Prostate gland (tissue), 2 donors: ENCODE measurements at regions not wholly inside any gene's neighbourhood (a gene's known extent, or its start where the extent isn't known, plus 50 kb on each side); places are given as distances from the start of the nearest gene placed in this dataset.

Experiments used
- DNase-seq: peaks from one replicate; pipeline ENCODE4 v3.0.0-alpha.2; 2019; ENCODE audit warnings: low spot score
- H3K27ac ChIP-seq, 2 donors: fragments of 200-600 bp; sonication (generic); 2 replicates each; pipeline ENCODE4 v1.5.1; 2017 to 2019
- H3K27me3 ChIP-seq: fragments of 200-600 bp; sonication (generic); replicated peaks from 2 replicates; pipeline ENCODE4 v1.5.1; 2019; ENCODE audit not compliant: insufficient read depth
- H3K36me3 ChIP-seq, 2 donors: fragments of 200-600 bp; sonication (generic); 1 replicate in 1 of 2; 2 replicates in 1 of 2; pipeline versions ENCODE4 v1.5.1 to v1.8.1; 2017 to 2019
- H3K4me1 ChIP-seq: fragments of 200-600 bp; sonication (generic); replicated peaks from 2 replicates; pipeline ENCODE4 v1.5.1; 2019
- H3K4me3 ChIP-seq, 2 donors: fragments of 200-600 bp; sonication (generic); 2 replicates each; pipeline ENCODE4 v1.5.1; 2017 to 2019
- H3K9me3 ChIP-seq: fragments of 200-600 bp; sonication (generic); 2 replicates; pipeline ENCODE4 v1.5.1; 2017
- POLR2A ChIP-seq: fragments of 450-650 bp; IDR thresholded peaks from one replicate; pipeline ENCODE4 v1.6.1; 2016; ENCODE audit warnings: antibody characterized with exemption, mild to moderate bottlenecking
- POLR2AphosphoS5 ChIP-seq: sonication (generic); formaldehyde crosslinking; IDR thresholded peaks from one replicate; pipeline ENCODE4 v1.6.1; 2017; ENCODE audit warnings: antibody characterized with exemption
- WGBS: methylation state at CpG from one replicate; pipeline ENCODE4 v1.1.5; 2018; 5-methylcytosine and 5-hydroxymethylcytosine counted together
- intact Hi-C: fragments of 100-400 bp; cut with DNase I; formaldehyde crosslinking; loops from one replicate; pipeline ENCODE4 v1.14.2; 2022
- TF ChIP-seq, protein P1 (sequence below), 4 experiments: fragments of 200-600 bp in 2 of 4; fragments of 450-650 bp in 2 of 4; sonication (generic) in 2 of 4; IDR thresholded peaks; 1 replicate in 3 of 4; 2 replicates in 1 of 4; pipeline ENCODE4 v1.5.1; 2016 to 2019; ENCODE audit warnings: antibody characterized with exemption in 4 of 4, mild to moderate bottlenecking in 2 of 4, moderate library complexity in 2 of 4

DNA sequence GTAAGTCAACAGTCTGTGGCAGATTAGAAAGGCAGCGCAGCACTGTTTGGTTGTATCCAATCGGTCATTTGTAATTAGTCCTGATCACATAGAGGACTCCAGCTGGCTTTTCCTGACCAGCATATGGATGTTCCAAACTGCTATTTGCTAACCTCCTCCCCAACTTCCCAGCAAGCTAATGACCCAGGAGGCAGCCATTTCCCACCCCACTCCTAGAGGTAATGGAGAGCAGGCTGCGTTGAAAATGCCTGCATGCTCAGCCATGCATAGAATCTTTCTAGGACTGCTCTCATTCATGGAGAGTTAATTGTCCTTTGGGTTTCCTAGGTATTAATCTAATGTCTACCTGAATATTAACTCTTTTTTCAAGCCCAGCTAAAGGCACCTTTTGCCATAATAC is 850.6 kb upstream of the WWC1 start:
- Histone ChIP-seq H3K27me3 (no peaks in the 10 kb centered on the region), H3K4me1 (no peaks in the 10 kb centered on the region), H3K9me3 (no peaks in the 10 kb centered on the region), H3K36me3 (no peaks in the 10 kb centered on the region), H3K4me3 (no peak overlapping the region), H3K27ac (no peak overlapping the region)
- intact Hi-C loops: no loop called here
- no peak for DNase-seq
- WGBS: 57% methylated on average over 3 of the region's 3 CpGs
- TF ChIP-seq, protein P1, sequence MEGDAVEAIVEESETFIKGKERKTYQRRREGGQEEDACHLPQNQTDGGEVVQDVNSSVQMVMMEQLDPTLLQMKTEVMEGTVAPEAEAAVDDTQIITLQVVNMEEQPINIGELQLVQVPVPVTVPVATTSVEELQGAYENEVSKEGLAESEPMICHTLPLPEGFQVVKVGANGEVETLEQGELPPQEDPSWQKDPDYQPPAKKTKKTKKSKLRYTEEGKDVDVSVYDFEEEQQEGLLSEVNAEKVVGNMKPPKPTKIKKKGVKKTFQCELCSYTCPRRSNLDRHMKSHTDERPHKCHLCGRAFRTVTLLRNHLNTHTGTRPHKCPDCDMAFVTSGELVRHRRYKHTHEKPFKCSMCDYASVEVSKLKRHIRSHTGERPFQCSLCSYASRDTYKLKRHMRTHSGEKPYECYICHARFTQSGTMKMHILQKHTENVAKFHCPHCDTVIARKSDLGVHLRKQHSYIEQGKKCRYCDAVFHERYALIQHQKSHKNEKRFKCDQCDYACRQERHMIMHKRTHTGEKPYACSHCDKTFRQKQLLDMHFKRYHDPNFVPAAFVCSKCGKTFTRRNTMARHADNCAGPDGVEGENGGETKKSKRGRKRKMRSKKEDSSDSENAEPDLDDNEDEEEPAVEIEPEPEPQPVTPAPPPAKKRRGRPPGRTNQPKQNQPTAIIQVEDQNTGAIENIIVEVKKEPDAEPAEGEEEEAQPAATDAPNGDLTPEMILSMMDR (IDR thresholded peaks at IDR 0.05): no peak
- TF ChIP-seq POLR2A (no peak), POLR2AphosphoS5 (no peak)

DNA sequence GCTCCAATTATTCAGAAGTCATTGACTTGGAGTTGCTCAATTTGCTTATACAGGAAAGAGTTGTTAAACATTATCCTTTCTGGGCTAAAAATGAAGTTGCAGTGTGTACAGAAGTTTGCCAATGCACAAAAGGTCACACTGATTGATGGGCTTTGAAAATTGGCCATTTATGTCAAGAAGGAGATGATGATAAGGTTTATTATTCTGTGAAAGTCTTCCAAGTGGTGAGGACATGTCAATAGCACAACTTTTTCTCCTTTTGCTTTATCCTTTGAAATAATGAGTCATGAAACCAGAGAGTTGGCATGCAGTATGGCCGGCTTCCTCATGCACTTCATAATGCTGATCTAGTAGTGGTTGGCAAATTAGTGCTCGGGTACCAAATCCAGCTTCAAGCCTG is 848.5 kb upstream of the WWC1 start:
- 46% methylated on average over 2 of the region's 2 CpGs for WGBS
- TF ChIP-seq POLR2AphosphoS5: no peak
- TF ChIP-seq POLR2A: no peak
- TF ChIP-seq, protein P1 (IDR thresholded peaks at IDR 0.05): no peak
- no peak overlapping the region for H3K4me3 ChIP-seq
- H3K36me3 ChIP-seq: no peaks in the 10 kb centered on the region
- H3K27ac ChIP-seq: no peak overlapping the region
- intact Hi-C loops: no loop called here
- no peaks in the 10 kb centered on the region for H3K4me1 ChIP-seq
- DNase-seq: no peak
- no peaks in the 10 kb centered on the region for H3K9me3 ChIP-seq
- H3K27me3 ChIP-seq: no peaks in the 10 kb centered on the region

DNA sequence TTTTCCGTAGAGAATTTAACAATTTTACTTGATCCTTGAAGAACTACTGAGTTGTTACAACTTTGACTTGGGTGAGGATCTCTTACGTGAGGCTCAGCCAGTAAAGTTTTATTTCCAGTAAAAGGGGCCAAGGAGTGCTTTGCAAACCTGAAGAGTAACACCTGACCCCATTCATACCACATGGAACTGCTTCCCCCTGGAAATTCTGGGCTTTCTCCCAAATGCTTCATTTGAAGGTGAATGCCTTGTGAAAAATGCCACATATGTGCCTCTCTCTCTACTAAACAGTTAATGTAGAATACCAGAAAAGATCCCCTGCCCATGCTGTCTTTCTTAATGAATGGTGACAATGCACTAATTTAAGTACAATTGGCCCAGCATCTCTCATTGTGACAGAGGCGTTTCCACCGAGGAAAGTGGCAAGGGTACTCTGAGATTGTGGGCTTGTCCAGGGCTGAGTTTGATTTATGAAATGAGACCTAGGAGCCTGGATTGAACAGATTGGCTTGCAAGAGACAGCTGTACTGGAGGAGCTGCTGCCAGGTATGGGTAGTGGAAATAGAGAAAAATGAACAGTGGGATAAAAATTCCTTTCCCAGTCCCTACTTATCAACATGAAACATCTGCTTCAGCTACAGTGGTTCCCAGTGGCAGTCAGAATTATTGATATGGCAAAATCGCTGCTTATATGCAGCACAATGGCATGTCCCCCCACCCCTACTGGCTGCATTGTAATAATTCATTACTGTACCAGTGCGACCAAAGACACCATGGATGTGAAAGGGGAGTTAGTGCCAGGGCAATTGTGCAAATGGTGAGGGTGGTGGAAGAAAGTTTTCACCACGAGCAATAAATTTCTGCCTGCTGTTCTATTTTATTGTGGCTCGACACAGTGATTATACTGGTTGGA is 843.7 kb upstream of the WWC1 start:
- WGBS: 22% methylated on average over 8 of the region's 8 CpGs

DNA sequence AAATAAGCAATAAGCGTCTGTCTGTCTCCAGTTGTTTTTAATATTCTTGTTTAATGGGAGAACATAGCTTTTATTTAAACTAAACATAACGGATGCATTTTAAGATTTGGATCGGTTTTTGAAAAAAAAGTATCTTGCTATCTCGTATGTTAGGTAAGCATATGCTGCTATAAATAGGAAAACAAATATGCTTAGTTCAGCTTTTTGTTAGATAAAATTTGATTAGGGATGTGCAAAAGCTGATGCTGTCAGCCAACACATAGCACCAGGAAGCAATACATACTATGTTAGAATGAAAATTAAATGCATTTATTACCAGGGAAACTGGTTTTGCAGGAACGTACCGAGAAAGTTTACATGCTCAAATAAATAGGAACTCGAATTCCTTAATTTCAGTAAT is 843.1 kb upstream of the WWC1 start:
- intact Hi-C loops: no loop called here
- 22% methylated on average over 7 of the region's 7 CpGs for WGBS
- no peak for TF ChIP-seq POLR2AphosphoS5
- TF ChIP-seq, protein P1 (IDR thresholded peaks at IDR 0.05): no peak
- TF ChIP-seq POLR2A: no peak

More for the DNA sequence above, 843.7 kb upstream of the WWC1 start:
- H3K27me3 ChIP-seq: no peaks in the 10 kb centered on the region
- H3K27ac ChIP-seq: no peak overlapping the region
- no peak overlapping the region for H3K4me3 ChIP-seq
- DNase-seq: no peak
- intact Hi-C loops: no loop called here
- H3K9me3 ChIP-seq: no peaks in the 10 kb centered on the region
- no peaks in the 10 kb centered on the region for H3K36me3 ChIP-seq
- TF ChIP-seq, protein P1 (IDR thresholded peaks at IDR 0.05): no peak
- TF ChIP-seq POLR2AphosphoS5: no peak
- no peak for TF ChIP-seq POLR2A
- no peaks in the 10 kb centered on the region for H3K4me1 ChIP-seq

DNA sequence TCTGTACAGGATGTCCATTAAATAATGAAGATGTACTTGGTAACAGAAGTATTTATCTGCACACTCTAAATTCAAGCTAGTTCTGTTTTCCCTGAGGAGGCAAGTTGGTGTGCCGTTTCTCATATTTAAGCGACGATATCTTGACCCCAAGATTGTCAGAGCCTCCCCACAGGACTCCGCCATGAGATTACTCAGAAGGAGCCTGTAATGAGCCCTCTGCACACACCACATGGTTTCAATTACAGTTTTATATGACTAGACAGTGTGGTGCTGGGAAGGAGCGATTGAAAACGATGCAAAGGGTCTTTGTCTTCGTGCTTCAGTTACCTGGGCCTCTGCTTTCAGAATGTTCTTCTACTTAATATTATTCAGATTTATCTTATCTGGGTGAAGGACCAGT is 840.4 kb upstream of the WWC1 start:
- WGBS: 80% methylated on average over 7 of the region's 7 CpGs

More for the DNA sequence above, 843.1 kb upstream of the WWC1 start:
- Histone ChIP-seq H3K27ac (no peak overlapping the region), H3K36me3 (no peaks in the 10 kb centered on the region), H3K4me1 (no peaks in the 10 kb centered on the region), H3K27me3 (no peaks in the 10 kb centered on the region), H3K9me3 (no peaks in the 10 kb centered on the region), H3K4me3 (no peak overlapping the region)
- DNase-seq: no peak

More for the DNA sequence above, 840.4 kb upstream of the WWC1 start:
- intact Hi-C loops: no loop called here
- Histone ChIP-seq H3K4me1 (no peaks in the 10 kb centered on the region), H3K27ac (no peak overlapping the region), H3K27me3 (no peaks in the 10 kb centered on the region), H3K4me3 (no peak overlapping the region), H3K36me3 (no peaks in the 10 kb centered on the region), H3K9me3 (no peaks in the 10 kb centered on the region)
- DNase-seq: no peak
- TF ChIP-seq POLR2A (no peak), POLR2AphosphoS5 (no peak)
- TF ChIP-seq, protein P1 (IDR thresholded peaks at IDR 0.05): no peak
